NCI-H1105 (cell line): ENCODE measurements at regions not wholly inside any gene's neighbourhood (a gene's known extent, or its start where the extent isn't known, plus 50 kb on each side); places are given as distances from the start of the nearest gene placed in this dataset.
"Not testable (repeated sequence)": the region's sequence is repeated elsewhere in the genome, so short reads cannot be mapped to it uniquely, and the experiment has no call there.

Experiments
- DNase-seq: peaks from one replicate; lab custom pipeline; 2025; lab: John Stamatoyannopoulos, UW

DNA sequence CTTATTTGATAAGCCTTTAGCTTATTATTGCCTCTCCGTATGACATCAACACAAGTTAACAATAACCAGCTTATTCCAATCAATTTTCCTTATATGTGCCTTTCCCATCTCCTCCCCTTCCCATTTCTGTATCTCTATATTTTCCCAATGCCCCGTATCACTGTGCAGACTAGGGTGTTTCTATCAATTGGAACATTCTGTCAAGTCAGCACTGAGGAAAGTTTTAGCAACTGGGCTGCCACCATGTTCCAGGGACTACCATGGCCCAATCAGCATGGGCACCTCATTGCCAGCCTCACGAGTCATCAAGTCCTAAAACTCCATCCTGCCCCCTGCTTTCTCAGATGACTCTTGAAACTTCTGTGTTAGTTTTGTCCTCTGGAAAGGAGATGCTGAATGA, 973.1 kb upstream of the CNTN5 start:
- no peak for DNase-seq

DNA sequence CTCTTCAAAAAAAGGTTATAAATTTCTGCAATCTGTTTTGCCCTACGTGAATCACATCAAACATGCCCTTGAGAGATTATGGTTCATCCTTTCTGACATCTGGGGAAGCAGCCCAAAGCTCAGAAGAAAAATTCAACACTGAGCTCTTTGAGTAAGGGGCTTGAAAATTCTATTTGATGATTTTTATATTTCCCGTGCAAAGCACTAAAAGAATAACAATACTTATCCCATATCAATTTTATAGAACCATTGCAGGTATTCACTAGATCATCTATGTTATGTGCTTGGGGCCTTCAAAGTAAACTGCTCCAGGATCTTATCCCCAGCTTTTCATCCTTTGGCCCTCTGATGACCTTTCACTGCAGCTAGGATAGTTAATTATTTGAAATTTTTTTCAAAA, 966.9 kb upstream of the CNTN5 start:
- DNase-seq = no peak

DNA sequence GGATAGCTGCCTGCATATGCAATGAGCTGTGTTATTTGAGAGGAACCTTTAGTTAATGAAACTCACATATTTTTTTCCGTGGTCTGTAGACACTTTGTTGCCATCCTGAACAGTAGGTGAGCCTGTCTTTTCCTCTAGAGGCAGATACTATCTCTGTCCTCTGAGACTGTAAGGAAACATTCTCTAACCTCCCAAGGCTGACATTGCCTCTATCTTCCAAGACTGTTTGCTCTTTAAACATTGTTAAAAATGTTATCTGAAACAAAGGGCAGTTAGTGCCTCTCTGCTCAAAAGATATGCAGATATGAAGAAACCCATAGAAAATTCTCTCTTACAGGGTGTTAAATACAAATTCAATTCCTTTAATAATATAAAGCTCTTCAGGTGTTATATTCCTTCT, 963.8 kb upstream of the CNTN5 start:
- DNase-seq = no peak

DNA sequence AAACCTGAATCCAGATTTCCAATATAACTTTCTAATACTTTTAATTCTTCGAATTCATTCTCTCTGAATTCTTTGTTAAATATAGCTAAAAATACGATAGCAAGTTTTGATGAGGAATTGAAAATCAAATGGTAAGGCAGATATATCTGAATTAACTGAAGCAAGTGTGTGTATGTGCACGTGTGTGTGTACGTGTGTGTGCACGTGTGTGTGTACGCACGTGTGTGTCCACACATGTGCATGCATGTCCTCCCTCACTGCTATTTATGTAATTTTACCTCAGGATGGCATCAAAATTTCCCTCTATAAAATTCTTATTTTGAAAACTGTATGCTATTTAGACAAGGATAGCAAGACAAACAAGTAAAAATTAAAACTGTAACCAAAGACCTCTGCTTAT, 961.3 kb upstream of the CNTN5 start:
- no peak for DNase-seq

DNA sequence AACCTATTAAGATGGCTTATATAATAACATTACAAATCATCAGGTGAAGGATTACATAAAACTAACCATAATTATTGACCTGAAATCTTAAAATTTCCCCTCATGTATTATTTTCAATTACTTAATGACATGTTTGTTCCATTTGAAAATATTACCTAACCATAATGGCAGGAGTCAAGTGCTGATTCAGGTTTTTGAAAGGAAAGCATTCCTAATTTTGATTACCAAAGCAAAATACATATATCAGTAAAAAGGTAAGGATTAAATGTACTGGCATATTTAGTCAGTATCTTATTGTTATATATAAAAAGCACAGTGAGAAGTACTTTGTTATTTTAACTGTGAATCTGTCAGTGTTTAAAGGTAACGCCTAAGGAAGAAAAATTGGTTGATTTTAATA, 960.0 kb upstream of the CNTN5 start:
- no peak for DNase-seq

DNA sequence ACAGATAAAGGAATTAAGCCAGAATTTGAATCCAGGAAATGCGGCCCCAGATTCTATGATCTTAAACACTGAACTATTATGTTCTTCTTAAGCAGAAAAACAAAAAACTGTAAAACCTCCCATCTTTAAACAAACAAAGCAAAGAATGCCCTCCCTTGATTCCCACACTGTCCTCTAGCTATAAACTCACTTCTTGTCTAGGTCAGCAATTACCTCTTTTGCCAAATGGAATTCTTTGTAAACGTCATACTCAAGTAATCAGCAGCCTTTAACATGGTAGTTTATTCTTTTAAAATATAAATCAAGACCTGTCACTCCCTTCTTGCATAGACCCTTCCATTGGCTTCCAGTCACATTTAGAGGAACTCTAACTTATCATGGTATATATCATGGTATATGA, 958.9 kb upstream of the CNTN5 start:
- no peak for DNase-seq

DNA sequence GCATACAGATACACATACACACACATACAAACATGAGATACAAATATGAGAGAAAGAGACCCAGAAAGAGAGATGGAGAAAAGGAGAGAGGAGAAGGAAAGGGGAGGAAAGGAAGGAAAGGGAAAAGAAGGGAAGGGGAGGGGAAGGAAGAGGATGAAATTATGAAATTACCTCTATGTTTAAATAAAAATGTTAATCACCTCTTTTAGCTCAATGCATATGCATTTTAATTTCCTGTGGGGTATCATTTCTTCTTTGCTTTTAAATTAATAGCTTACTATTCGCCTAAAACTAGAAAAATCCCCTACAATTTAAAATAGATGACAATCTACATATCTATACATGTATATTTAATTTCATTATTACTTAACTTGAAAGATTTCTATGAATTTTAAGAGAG, 958.0 kb upstream of the CNTN5 start:
- no peak for DNase-seq

DNA sequence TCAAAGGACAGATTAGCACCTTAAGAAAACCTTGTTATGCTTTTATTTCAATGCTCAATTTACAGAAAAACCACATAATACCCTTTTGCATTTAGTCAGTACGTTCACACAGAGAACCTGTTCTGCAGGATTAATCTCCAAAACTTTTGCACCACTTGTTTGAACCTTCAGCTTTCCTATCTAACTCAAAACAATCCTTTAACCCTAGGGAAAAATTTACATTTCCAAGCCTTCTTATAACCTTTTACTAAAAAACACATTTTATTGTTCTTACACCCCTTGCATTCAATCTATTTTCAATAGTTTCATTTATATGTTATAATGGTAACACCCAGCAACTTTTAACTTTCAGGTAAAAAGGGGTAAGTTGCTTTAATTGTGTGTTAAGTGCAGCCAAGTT, 952.5 kb upstream of the CNTN5 start:
- DNase-seq = no peak

DNA sequence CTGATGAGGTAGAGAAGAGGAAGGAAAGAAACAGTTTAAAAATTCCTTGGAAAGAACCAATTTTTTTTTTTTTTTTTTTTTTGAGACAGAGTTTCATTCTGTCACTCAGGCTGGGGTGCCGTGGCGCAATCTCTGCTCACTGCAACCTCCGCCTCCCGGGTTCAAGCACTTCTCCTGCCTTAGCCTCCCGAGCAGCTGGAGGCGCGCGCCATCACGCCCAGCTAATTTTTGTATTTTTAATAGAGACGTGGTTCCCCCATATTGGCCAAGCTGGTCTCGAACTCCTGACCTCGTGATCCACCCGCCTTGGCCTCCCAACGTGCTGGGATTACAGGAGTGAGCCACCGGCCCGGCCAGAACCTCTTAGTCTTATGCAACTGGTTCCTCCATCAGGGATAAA, 951.6 kb upstream of the CNTN5 start:
- DNase-seq = not testable (repeated sequence)

DNA sequence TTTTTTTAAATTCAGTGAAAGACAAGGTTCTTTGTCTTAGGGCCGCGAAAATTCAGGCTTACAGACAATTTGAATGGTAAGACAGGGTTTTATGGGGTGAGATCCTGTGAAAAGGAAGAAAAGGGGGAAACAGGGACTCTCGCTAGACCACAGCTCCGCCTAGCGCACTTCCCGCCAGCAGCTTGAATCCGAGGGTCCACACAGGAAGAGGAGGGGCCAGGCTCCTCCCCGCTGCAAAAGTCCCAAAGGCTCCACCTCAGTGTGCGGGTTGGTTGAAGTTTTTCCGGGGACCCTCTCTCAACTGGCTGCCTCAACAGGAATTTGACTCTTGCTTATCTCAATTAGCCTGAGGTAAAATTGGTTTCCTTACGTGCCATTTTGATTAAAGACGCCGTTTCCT, 950.9 kb upstream of the CNTN5 start:
- no peak for DNase-seq

DNA sequence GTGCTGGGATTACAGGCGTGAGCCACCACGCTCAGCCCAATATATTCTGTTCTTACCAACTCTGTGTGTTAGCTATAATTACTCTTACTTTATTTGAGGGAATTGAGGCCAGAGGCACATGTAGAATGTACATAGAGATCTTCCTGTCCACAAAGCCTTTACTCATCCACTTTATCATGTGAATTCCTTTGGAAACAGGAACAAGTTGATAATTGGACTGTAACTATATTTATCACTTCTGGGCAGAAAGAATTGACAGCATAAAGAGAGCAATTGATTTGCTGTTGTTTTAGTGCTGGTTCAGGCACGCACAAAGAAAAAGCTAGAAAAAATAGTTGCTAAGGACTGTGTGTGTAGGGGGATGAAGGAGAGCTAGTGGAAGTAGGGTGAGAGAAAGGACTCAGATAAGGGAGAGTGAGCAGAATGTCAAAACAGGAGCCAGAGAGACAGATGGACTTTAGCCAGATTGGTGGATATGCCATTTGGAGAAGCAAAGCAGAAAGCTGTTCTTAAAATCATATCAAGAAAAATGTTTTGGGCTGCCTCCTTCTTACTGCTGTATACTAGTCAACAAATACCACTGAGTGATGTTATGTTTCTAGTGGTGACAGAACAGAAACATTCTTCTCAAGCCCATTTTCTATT, 929.8 kb upstream of the CNTN5 start:
- DNase-seq = no peak

DNA sequence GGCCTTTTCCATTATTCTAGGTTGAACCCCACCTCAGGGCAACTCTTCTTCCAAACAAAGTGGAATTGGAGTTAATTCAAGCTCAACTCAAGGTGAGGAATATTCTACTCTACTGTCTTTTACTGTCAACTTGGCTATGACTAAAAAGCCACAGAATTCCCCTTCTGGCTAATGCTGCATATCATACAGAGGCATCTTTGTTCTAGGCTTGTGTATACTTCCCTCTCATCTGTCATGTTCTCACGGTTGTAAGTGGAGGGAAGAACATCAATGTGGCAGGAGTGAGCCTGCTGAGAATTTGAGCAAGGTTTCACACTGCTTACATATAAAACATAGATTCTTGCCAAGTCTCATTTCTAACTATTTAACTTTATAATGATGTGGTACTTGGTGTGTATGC, 921.4 kb upstream of the CNTN5 start:
- no peak for DNase-seq

DNA sequence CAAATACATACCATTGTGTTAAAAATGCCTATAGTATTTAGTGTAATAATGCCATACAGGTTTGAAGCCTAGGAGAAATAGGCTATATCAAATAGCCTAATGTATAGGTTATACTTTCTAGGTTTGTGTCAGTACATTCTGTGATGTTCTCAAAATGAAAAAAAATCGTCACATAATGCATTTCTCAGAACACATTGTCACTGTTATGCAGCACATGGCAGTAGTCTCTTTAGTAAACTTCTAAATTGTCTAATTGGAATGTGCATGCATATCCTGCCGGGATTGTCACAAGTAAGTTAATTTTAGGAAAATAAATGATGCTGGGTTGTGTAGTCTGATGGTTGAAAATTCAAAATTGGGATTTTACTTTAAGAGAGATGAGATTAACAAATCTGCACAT, 920.1 kb upstream of the CNTN5 start:
- DNase-seq = no peak

DNA sequence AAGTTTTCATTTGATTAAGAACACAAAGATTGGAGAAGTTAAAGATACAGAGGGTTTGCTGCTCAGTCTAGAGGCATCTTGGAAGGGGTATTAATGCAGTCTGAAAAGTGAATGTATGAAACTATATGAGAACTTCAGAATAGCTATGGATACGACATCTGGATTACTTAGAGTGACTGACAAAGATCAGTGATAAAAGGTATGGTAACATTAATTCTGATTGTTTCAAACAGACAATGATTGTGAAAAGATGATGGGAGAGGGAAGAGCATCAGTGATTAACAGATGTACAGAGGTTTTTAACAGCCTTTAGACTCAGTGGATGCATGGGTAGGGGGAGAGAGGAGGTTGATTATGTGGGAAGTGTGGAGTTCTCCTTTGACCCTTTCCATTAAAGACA, 919.4 kb upstream of the CNTN5 start:
- no peak for DNase-seq

DNA sequence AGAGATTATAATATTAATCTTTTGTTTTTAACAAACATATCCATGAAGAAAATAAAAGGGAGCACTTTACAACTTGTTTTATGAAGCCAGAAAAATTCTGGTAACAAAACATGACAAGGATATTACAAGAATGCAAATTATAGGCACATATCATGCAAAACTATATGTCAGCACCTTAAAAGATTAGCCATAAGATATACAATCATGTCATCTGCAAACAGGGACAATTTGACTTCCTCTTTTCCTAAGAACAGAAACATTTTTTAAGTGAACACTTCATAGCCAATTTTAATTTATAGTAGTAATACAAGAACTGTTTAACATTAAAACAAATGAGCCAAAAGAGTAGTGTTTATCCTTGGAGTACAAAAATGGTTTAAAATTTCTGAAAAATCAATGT, 916.5 kb upstream of the CNTN5 start:
- no peak for DNase-seq

DNA sequence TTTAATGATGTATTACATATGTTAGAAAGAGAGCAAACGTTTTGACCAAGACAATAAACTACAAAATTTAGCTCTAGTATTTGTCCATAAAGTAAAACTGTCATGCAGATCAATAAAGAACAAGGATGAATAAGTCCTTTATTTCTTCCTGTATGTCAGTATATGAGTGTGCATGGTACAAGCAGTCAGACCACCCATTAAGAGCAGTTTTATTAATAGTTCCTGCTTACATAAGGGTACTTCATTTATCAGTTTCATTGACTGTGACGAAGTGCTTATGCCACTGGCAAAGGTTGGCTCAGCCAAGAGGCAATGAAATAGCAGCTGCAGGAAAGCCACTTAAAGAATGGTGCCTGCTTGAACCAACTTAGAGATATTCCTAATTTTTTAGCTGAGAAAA, 913.0 kb upstream of the CNTN5 start:
- DNase-seq = peak; percentile 92

DNA sequence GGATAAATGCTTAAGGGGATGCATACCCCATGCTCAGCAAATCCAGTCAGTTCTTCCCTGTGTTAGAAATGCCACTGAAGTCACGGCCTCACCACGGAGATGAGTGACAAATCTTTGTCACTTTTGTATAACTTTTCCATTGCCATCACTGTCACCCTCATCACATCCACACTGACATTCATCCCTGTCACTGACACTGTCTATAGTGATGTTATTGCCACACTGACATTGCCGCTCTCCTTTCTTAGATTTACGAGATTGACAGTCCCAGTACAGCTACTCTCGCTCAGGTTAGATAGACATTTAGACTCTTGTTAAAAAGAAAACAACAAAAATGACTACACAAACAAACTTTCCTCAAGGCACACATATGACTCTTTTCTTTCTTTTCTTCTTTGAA, 910.7 kb upstream of the CNTN5 start:
- DNase-seq = no peak

DNA sequence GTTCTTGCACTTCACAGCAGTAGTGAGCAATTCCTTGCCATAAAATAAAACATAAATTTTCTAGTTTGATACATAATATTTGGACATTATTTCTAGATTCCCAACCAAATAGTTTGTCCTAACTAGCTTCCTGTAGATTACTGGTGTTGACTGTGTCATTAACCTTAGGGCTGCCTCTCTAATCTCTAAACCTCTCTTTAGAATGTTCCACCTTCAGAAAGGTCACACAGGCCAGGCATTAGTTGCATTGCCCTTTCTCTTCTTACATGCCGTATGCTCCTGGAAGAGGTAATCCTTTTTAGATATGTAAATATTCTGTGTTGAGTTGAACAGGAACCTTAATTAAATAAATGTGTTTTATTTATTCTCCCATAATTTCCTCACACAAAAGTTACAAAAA, 904.9 kb upstream of the CNTN5 start:
- no peak for DNase-seq

DNA sequence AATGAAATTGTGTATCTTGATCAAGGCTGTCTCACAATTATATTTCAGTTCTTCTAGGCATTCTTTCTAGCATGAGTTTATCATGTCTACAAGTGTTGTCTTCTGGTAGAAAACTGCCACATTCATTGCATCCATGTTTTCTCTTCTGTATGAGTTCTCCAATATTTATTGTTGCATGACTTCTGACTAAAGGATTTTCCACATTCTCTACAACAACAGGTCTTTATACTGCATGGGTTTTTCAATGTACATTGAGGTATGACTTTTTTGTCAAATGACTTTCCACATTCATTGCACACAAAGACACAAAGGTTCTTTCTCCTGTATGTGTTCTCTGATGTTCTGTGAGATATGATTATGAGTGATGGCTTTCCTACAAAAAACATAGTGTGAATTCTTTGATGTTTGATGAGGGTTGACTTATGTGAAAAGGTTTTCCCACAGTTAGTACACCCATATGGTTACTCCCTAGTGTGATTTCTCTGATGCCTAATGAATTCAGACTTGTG, 890.6 kb upstream of the CNTN5 start:
- DNase-seq = no peak

DNA sequence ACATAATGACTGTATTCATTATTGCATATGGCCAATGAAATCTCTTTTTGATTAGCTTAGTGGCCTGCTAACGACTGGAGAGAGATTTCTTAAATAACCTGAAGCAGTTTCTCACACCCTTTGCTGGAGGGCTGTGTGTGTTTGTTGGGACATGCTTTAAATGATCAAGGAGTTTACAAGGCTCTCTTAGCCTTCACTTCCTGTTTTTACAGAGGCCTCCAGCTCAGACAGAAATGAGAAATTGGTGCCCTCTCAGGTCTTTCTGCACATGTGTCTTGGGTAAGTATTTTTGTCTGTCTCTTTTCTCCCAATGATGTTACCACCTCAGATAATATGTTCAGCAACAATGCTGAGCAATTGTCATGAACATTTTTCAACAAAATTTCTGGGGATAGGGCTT, 884.4 kb upstream of the CNTN5 start:
- DNase-seq = no peak

DNA sequence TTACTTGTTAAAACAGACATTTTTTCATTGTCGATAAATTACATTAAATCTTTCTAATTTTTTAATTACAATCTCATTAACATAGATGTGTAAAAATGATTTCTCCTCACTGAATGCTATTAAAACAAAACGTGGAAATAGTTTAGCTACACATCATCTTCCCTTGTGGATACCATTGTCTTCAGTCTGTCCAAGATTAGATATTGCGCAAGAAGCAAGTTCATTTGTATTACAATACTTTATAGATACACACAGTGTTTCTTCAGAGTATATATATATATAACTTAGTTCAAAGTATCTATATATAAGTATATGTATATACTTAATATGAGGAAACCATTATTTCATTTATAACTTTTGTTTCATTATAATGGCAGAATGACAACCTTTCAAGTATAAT, 883.3 kb upstream of the CNTN5 start:
- no peak for DNase-seq

DNA sequence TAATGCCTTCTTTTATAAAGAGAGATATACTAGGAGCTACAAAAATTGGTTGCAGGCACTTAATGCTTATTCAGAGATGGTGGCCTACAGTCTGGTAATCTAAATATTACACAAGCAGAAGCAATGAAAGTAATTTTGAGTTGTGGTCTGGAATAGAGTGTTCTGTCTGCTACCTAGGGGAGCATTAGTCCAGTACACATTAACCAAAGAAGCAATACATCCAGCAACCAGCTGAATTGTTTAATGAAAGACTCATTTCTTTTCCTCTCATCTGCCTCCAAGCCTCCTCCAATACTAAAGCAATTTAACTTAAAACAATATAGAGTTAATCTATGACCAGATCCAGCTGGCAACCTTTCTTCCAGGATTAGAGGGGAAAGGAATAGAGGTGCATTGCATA, 877.1 kb upstream of the CNTN5 start:
- DNase-seq = no peak

DNA sequence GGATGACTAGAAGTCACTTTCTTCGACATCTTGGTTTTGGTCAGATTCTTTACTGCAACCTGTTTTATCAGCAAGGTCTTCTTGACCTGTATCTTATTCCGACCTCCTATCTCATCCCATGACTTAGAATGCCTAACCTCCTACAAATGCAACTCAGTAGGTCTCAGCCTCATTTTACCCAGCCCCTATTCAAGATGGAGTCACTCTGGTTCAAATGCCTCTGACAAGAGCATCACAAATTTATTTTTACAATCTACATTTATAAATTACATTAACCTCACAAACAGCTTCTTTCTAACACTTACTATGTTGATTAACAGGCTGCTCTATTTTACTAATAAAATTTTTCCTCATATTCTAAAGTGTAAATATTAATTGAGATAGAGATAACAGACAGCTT, 867.0 kb upstream of the CNTN5 start:
- no peak for DNase-seq

DNA sequence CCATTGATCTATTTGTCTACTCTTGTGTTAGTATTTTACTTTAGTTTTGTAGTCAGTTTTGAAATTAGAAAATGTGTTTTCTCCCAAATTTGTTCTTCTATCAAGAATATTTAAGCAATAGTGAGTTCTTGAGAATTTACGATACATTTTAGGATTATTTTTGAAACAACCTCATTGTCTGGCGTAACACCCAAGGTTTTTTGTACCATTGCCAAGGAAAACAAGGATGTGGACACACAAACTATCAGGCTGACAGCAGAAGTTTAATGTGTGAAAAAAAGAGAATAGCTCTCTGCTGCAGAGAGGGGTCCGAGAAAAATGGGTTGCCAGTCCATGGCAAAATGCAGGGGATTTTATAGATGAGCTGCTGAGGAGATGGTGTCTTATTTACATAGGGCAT, 865.1 kb upstream of the CNTN5 start:
- DNase-seq = no peak

DNA sequence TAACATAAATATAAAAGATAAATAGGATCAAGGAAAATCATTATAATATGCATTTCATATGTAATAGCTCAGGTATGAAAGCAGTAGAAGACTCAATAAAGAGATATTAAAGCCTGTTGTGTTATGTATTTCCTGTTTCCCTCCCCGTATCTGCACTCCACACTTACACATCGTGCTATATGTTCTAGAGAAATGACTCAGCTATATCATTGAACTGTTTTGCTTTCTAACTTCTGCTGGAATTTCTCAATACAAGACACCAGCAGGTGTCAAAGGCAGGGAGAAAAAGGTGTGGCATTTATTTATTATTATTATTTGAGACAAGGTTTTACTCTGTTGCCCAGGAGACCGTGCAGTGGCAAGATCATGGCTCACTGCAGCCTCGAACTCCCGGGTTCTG, 842.8 kb upstream of the CNTN5 start:
- DNase-seq = no peak
